ENCODE measurements at regions not wholly inside any gene's neighbourhood (a gene's known extent, or its start where the extent isn't known, plus 50 kb on each side); places are given as distances from the start of the nearest gene placed in this dataset.

GRCh38 chr12:90899456-90900182, 55.4 kb downstream of the CCER1 start:
- Histone ChIP-seq H3K36me3 (replicated peaks; ENCODE audit: low read depth, low read length) (no peaks in the 10 kb centered on the region), H3K27ac (ENCODE audit: low read length) (no peak overlapping the region), H3K79me2 (ENCODE audit: low read length) (no peaks in the 10 kb centered on the region), H4K20me1 (ENCODE audit: insufficient read depth, low read length) (no peaks in the 10 kb centered on the region), H3K4me2 (ENCODE audit: low read length) (no peak overlapping the region), H3K27me3 (ENCODE audit: low read depth, low read length) (no peaks in the 10 kb centered on the region), H3K4me1 (ENCODE audit: low read length) (no peaks in the 10 kb centered on the region), H3K9me3 (ENCODE audit: insufficient read depth, low read length) (no peaks in the 10 kb centered on the region), H2AFZ (ENCODE audit: low read depth, low read length) (no peak overlapping the region), H3K9ac (ENCODE audit: low read length) (no peak overlapping the region), H3K4me3 (ENCODE audit: low read length) (no peak overlapping the region)
- TF ChIP-seq EZH2phosphoT487 (IDR thresholded peaks at IDR 0.05; ENCODE audit: low read depth) = no peak
- TF ChIP-seq CTCF (IDR thresholded peaks at IDR 0.05; ENCODE audit: low read depth, low read length) = no peak

DNA sequence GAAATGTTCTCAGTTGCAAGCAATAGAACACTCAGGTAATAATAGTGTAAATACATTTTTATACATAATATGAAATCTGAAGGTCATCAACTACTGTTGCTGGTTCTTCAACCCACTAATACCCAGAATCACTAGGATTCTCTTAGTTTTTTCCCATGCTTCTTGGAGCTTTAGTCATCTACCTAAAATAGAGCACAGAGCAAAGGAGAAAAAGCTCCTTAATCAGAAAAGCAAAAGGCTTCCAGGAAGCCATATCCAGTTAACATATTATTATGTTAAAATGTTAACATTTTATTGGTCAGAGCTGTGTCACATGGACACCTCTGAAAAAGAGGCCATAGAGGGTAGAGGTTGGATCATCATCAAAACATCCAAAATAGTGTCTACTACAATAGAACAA, 57.0 kb downstream of the CCER1 start:
- Histone ChIP-seq H3K4me2 (ENCODE audit: low read length) (no peak overlapping the region), H3K9me3 (ENCODE audit: insufficient read depth, low read length) (no peaks in the 10 kb centered on the region), H3K27me3 (ENCODE audit: low read depth, low read length) (no peaks in the 10 kb centered on the region), H3K79me2 (ENCODE audit: low read length) (no peaks in the 10 kb centered on the region), H3K36me3 (replicated peaks; ENCODE audit: low read depth, low read length) (no peaks in the 10 kb centered on the region), H3K4me1 (ENCODE audit: low read length) (no peaks in the 10 kb centered on the region), H3K9ac (ENCODE audit: low read length) (no peak overlapping the region), H3K27ac (ENCODE audit: low read length) (no peak overlapping the region), H2AFZ (ENCODE audit: low read depth, low read length) (no peak overlapping the region), H3K4me3 (ENCODE audit: low read length) (no peak overlapping the region), H4K20me1 (ENCODE audit: insufficient read depth, low read length) (no peaks in the 10 kb centered on the region)
- TF ChIP-seq EZH2phosphoT487 (IDR thresholded peaks at IDR 0.05; ENCODE audit: low read depth) (no peak), CTCF (IDR thresholded peaks at IDR 0.05; ENCODE audit: low read depth, low read length) (no peak)

DNA sequence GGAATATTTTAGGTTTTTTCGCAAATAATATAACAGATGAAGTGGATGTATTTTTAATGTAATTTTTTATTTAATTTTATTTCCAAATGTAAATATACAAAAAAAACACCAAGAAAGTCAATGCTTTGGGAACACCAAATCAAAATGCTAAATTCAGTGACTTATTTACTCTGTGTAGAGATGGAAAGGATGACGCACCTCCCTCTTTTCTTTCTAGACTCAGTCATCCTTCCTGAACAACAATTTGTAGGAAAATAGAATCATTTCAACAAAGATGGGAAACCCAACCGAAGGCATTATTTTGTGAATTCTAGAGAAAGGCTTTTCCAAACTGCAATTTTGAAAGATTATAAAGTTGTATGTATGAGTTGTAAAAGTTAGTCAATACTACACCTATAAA, 57.7 kb downstream of the CCER1 start:
- TF ChIP-seq CTCF (IDR thresholded peaks at IDR 0.05; ENCODE audit: low read depth, low read length) (no peak), EZH2phosphoT487 (IDR thresholded peaks at IDR 0.05; ENCODE audit: low read depth) (no peak)
- no peak overlapping the region for H2AFZ ChIP-seq (ENCODE audit: low read depth, low read length)

GRCh38 chr12:90896821-90897220, 58.2 kb downstream of the CCER1 start:
- no peak overlapping the region for H2AFZ ChIP-seq (ENCODE audit: low read depth, low read length)
- no peak overlapping the region for H3K4me2 ChIP-seq (ENCODE audit: low read length)
- no peak overlapping the region for H3K4me3 ChIP-seq (ENCODE audit: low read length)
- H3K36me3 ChIP-seq (replicated peaks; ENCODE audit: low read depth, low read length) = no peaks in the 10 kb centered on the region
- H3K27ac ChIP-seq (ENCODE audit: low read length) = no peak overlapping the region
- H4K20me1 ChIP-seq (ENCODE audit: insufficient read depth, low read length) = no peaks in the 10 kb centered on the region
- H3K9ac ChIP-seq (ENCODE audit: low read length) = no peak overlapping the region
- H3K79me2 ChIP-seq (ENCODE audit: low read length) = no peaks in the 10 kb centered on the region
- no peaks in the 10 kb centered on the region for H3K4me1 ChIP-seq (ENCODE audit: low read length)
- TF ChIP-seq EZH2phosphoT487 (IDR thresholded peaks at IDR 0.05; ENCODE audit: low read depth) (no peak), CTCF (IDR thresholded peaks at IDR 0.05; ENCODE audit: low read depth, low read length) (no peak)
- no peaks in the 10 kb centered on the region for H3K27me3 ChIP-seq (ENCODE audit: low read depth, low read length)
- no peaks in the 10 kb centered on the region for H3K9me3 ChIP-seq (ENCODE audit: insufficient read depth, low read length)

More for the DNA sequence above, 57.7 kb downstream of the CCER1 start:
- H3K27ac ChIP-seq (ENCODE audit: low read length) = no peak overlapping the region
- H3K9me3 ChIP-seq (ENCODE audit: insufficient read depth, low read length) = no peaks in the 10 kb centered on the region
- H3K4me1 ChIP-seq (ENCODE audit: low read length) = no peaks in the 10 kb centered on the region
- no peaks in the 10 kb centered on the region for H4K20me1 ChIP-seq (ENCODE audit: insufficient read depth, low read length)
- no peak overlapping the region for H3K4me2 ChIP-seq (ENCODE audit: low read length)
- no peaks in the 10 kb centered on the region for H3K27me3 ChIP-seq (ENCODE audit: low read depth, low read length)
- no peaks in the 10 kb centered on the region for H3K36me3 ChIP-seq (replicated peaks; ENCODE audit: low read depth, low read length)
- no peaks in the 10 kb centered on the region for H3K79me2 ChIP-seq (ENCODE audit: low read length)
- H3K4me3 ChIP-seq (ENCODE audit: low read length) = no peak overlapping the region
- H3K9ac ChIP-seq (ENCODE audit: low read length) = no peak overlapping the region
